ENCODE measurements at regions not wholly inside any gene's neighbourhood (a gene's known extent, or its start where the extent isn't known, plus 50 kb on each side); places are given as distances from the start of the nearest gene placed in this dataset.

DNA sequence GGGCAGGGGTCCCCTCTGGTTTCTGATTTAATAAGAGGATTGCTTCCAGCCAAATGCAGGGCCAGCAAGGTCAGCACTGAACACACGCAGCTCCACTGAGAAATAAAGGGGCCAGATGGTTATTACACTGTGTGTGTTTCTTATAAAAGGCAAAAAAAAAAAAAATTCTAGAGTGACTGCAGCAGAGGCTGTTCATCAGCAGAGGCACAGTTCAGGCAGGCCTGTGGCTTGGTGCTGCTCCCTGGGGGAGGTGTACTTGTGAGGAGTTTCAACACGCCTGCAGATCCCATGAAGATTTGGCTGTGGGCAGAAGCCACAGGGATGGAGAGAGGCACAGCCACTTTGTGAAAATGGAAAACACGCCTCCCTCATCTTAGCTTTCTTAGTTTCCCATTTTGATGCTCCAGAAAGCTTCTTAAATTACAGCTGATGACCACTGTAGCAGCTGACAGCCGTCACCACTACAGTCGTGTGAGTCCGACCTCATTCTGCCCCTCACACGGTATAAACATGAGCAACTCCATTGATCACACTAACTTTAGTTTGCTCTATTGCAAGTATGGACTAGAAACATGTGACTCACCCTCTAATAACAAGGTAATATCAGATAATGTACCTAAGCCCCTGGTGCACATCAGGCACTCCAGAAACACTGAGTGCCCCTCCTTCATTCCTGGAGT lies 726.5 kb upstream of the RAB6C start:
- DNase-seq (ENCODE audit: low read depth), result no peak
- TF ChIP-seq, protein P1, sequence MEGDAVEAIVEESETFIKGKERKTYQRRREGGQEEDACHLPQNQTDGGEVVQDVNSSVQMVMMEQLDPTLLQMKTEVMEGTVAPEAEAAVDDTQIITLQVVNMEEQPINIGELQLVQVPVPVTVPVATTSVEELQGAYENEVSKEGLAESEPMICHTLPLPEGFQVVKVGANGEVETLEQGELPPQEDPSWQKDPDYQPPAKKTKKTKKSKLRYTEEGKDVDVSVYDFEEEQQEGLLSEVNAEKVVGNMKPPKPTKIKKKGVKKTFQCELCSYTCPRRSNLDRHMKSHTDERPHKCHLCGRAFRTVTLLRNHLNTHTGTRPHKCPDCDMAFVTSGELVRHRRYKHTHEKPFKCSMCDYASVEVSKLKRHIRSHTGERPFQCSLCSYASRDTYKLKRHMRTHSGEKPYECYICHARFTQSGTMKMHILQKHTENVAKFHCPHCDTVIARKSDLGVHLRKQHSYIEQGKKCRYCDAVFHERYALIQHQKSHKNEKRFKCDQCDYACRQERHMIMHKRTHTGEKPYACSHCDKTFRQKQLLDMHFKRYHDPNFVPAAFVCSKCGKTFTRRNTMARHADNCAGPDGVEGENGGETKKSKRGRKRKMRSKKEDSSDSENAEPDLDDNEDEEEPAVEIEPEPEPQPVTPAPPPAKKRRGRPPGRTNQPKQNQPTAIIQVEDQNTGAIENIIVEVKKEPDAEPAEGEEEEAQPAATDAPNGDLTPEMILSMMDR (IDR thresholded peaks at IDR 0.05; ENCODE audit: low read length, missing control alignments), result no peak
- H3K4me3 ChIP-seq (replicated peaks; ENCODE audit: low read depth, low read length), result no peak overlapping the region

DNA sequence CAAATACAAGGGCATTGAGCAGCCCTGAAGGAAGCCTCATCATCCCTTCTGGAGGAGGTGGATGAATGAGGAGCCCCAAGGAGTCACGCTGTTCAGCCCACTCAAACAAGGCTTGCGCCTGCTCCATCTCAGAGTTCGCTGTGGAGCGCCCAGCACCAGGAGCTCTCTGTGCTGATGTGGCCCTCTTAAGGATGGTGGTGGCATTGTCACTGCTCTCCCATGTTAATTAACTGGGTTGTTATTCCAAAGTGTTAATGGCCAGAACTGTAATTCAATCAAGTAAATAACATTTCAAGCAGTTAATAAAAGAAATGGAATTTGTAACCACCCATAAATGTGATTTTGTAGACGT lies 726.0 kb upstream of the RAB6C start:
- peak; percentile 7 for DNase-seq (ENCODE audit: low read depth)
- no peak overlapping the region for H3K4me3 ChIP-seq (replicated peaks; ENCODE audit: low read depth, low read length)
- TF ChIP-seq, protein P1 (IDR thresholded peaks at IDR 0.05; ENCODE audit: low read length, missing control alignments), result peak; percentile 21

DNA sequence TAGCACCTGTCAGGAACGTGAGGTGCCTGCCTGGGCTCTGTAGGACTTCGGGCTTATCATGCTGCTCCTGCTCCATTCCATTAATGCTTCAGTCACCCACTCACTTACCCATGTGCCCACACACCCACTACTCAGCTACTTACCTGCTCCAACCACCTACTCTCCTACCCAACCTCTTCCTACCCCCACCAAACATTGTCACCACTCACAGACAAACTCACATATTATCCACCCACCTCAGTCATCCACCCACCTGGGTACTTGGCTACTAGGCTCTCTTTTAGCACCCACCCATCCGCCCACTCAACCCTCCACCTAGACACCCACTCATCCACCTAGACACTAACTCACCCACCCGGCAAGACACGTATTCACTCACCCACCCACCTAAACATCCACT lies 724.7 kb upstream of the RAB6C start:
- TF ChIP-seq, protein P1 (IDR thresholded peaks at IDR 0.05; ENCODE audit: low read length, missing control alignments), result no peak
- H3K4me3 ChIP-seq (replicated peaks; ENCODE audit: low read depth, low read length), result no peak overlapping the region
- no peak for DNase-seq (ENCODE audit: low read depth)

DNA sequence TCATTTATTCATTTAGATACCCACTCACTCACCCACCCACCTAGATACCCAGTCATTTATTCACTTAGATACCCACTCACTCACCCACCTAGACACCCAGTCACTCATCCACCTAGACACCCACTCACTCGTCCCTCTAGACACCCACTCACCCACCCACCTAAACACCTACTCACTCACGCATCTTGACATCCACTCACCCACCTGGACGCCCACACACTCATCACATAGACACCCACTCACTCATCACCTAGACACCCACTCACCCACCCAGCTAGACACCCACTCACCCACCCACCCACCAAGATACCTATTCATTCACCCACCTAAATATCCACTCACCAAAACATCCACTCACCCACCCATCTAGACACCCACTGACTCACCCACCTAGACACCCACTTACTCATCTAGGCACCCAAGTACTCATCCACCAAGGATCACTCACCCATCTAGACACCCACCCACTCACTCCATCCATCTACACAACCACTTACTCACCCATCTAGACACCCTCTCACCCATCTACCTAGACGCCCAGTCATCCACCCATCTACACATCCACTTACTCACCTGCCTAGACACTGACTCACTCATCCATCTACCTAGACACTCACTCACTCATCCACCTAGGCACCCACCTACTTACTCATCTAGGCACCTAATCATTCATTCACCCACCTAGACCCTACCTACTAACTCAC lies 723.7 kb upstream of the RAB6C start:
- no peak for DNase-seq (ENCODE audit: low read depth)
- TF ChIP-seq, protein P1 (IDR thresholded peaks at IDR 0.05; ENCODE audit: low read length, missing control alignments), result no peak
- H3K4me3 ChIP-seq (replicated peaks; ENCODE audit: low read depth, low read length), result no peak overlapping the region

DNA sequence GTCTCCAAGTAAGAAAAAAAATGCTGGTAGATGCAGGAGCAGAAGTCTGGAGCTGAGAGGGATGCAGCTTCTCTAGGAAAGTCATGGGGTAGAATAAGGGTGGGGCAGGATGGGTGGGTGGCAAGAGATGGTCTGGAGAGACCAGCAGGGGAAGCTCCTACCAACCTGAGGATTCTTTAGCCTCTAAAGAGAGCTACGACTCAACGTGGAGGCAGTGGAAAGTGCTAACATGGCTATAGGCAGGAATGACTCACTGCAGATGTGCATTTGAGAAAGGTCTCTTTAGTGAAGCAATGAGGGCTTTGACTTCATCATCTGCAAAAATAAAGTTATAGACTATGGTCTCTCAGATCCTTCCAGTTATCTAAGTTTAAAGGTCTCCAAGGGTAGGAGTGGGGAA lies 722.8 kb upstream of the RAB6C start:
- no peak overlapping the region for H3K4me3 ChIP-seq (replicated peaks; ENCODE audit: low read depth, low read length)
- TF ChIP-seq, protein P1 (IDR thresholded peaks at IDR 0.05; ENCODE audit: low read length, missing control alignments), result no peak
- no peak for DNase-seq (ENCODE audit: low read depth)

DNA sequence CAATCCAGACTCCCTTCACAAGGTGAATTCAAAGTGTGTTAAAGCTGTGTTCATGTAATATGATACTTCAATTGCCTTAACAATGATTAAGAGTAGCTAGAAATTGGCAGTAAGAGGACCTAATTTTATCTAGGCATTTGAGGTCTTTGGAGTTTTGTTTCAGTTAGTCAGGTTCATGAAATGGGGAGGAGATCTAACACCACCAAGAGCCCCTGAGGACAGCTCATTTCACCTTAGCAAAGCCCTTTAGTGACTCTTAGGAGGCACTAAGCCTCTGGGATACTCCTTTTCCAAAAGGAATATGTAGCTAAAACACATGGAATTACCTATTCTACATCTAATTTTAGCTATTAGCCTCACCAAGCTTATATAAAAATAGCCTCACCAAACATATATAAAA lies 716.5 kb upstream of the RAB6C start:
- DNase-seq (ENCODE audit: low read depth), result no peak
- TF ChIP-seq, protein P1 (IDR thresholded peaks at IDR 0.05; ENCODE audit: low read length, missing control alignments), result no peak

DNA sequence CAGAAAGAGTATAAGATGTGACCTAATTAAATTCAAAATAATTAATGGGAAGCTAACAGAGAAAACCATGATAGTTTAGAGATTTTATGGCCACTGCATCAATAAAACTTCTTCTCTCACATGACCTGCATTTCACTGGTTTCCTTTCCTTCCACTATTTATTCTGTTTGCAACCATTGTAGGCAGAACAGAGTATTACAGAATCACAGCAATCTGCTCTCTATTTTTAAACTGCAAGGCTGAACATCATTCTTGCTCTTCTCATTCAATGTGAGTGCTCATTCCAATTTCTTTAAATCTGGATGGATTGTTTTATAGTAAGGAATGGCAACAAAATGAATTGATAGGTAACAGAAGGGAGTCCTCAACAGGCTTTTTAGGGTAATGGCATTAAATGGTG lies 715.5 kb upstream of the RAB6C start:
- no peak overlapping the region for H3K4me3 ChIP-seq (replicated peaks; ENCODE audit: low read depth, low read length)
- TF ChIP-seq, protein P1 (IDR thresholded peaks at IDR 0.05; ENCODE audit: low read length, missing control alignments), result no peak
- no peak for DNase-seq (ENCODE audit: low read depth)

More for the DNA sequence above, 716.5 kb upstream of the RAB6C start:
- no peak overlapping the region for H3K4me3 ChIP-seq (replicated peaks; ENCODE audit: low read depth, low read length)
